ENCODE measurements at regions not wholly inside any gene's neighbourhood (a gene's known extent, or its start where the extent isn't known, plus 50 kb on each side); places are given as distances from the start of the nearest gene placed in this dataset.

DNA sequence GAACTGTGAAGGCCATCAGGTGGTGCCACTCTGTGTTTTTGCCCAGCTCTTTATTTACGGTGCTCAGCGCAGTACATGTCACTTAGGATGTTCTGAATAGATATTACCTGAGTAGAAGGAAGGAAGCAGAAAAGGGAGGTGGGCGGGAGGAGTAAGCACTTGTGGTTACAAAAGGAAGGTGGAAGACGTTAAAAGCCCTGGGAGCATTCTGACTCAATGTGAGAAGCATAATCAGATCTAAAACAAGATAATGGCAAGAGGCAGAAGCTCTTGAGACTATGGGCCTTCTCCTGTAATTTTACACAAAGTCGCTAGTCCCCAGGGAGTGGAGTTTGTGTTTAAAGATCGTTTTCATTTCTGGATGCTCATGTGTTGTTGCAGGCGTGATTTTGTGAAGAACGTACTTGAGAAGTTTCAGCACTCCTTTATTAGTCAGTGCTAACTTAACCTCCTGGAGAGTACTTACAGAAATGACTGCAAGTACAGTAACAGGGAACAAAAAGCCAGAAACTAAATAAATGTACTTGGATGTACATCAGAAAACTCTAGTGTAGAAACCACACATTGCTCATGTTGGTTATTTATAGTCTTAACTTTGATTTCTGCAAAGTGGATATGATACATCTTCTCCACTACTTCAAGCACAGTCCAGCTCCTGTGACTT lies 1523.5 kb downstream of the AACS start:
- ChIA-PET CTCF (no interaction called here), POLR2A (interaction anchor here (0.7 kb wide), 1 partner anchor 107 kb away, joined by 3 read pairs; no protein-coding TSS in a partner anchor)
- no peaks in the 10 kb centered on the region for H3K9me3 Mint-ChIP-seq (ENCODE audit: unreplicated experiment)
- peaks cover 7% of the 10 kb centered on the region for H3K4me1 Mint-ChIP-seq (ENCODE audit: insufficient read depth, unreplicated experiment)
- H3K4me3 Mint-ChIP-seq (ENCODE audit: unreplicated experiment) = no peak overlapping the region
- DNase-seq (ENCODE audit: unreplicated experiment) = no peak
- H3K27ac Mint-ChIP-seq (ENCODE audit: low read depth, unreplicated experiment) = no peak overlapping the region
- intact Hi-C loops (cut with micrococcal nuclease) = no loop called here
- no peaks in the 10 kb centered on the region for H3K36me3 Mint-ChIP-seq (ENCODE audit: insufficient read depth, unreplicated experiment)
- no peaks in the 10 kb centered on the region for H3K27me3 Mint-ChIP-seq (ENCODE audit: insufficient read depth, unreplicated experiment)
- BruUV-seq (replicated peaks) = no TSS peak
- TF ChIP-seq, protein P1, sequence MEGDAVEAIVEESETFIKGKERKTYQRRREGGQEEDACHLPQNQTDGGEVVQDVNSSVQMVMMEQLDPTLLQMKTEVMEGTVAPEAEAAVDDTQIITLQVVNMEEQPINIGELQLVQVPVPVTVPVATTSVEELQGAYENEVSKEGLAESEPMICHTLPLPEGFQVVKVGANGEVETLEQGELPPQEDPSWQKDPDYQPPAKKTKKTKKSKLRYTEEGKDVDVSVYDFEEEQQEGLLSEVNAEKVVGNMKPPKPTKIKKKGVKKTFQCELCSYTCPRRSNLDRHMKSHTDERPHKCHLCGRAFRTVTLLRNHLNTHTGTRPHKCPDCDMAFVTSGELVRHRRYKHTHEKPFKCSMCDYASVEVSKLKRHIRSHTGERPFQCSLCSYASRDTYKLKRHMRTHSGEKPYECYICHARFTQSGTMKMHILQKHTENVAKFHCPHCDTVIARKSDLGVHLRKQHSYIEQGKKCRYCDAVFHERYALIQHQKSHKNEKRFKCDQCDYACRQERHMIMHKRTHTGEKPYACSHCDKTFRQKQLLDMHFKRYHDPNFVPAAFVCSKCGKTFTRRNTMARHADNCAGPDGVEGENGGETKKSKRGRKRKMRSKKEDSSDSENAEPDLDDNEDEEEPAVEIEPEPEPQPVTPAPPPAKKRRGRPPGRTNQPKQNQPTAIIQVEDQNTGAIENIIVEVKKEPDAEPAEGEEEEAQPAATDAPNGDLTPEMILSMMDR (IDR thresholded peaks at IDR 0.05; ENCODE audit: unreplicated experiment) = no peak

DNA sequence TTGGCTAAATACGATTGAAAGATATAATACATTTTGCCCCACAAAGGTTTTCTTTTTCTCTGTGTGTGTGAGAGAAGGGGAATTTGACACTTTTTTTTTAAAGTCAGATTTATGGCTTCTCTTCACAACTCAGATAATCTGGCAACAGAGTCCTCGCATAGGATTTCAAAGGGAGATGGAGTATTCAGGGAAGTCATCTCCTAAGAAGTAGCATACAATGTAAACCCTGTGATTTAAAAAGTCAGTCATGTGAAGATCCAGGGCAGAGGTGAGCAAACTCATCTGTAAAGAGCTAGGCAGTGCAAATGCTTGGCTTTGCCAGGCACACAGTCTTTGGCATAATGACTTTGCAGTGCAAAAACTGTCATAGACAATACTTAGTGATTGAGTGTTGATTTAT lies 1526.3 kb downstream of the AACS start:
- H3K27ac Mint-ChIP-seq (ENCODE audit: low read depth, unreplicated experiment) = no peak overlapping the region
- H3K4me1 Mint-ChIP-seq (ENCODE audit: insufficient read depth, unreplicated experiment) = peaks cover 7% of the 10 kb centered on the region
- H3K27me3 Mint-ChIP-seq (ENCODE audit: insufficient read depth, unreplicated experiment) = no peaks in the 10 kb centered on the region
- no TSS peak for BruUV-seq (replicated peaks)
- intact Hi-C loops (cut with micrococcal nuclease) = no loop called here
- DNase-seq (ENCODE audit: unreplicated experiment) = no peak
- TF ChIP-seq, protein P1 (IDR thresholded peaks at IDR 0.05; ENCODE audit: unreplicated experiment) = no peak
- no peaks in the 10 kb centered on the region for H3K9me3 Mint-ChIP-seq (ENCODE audit: unreplicated experiment)
- POLR2A ChIA-PET = no interaction called here
- no peaks in the 10 kb centered on the region for H3K36me3 Mint-ChIP-seq (ENCODE audit: insufficient read depth, unreplicated experiment)
- CTCF ChIA-PET = no interaction called here
- H3K4me3 Mint-ChIP-seq (ENCODE audit: unreplicated experiment) = no peak overlapping the region

DNA sequence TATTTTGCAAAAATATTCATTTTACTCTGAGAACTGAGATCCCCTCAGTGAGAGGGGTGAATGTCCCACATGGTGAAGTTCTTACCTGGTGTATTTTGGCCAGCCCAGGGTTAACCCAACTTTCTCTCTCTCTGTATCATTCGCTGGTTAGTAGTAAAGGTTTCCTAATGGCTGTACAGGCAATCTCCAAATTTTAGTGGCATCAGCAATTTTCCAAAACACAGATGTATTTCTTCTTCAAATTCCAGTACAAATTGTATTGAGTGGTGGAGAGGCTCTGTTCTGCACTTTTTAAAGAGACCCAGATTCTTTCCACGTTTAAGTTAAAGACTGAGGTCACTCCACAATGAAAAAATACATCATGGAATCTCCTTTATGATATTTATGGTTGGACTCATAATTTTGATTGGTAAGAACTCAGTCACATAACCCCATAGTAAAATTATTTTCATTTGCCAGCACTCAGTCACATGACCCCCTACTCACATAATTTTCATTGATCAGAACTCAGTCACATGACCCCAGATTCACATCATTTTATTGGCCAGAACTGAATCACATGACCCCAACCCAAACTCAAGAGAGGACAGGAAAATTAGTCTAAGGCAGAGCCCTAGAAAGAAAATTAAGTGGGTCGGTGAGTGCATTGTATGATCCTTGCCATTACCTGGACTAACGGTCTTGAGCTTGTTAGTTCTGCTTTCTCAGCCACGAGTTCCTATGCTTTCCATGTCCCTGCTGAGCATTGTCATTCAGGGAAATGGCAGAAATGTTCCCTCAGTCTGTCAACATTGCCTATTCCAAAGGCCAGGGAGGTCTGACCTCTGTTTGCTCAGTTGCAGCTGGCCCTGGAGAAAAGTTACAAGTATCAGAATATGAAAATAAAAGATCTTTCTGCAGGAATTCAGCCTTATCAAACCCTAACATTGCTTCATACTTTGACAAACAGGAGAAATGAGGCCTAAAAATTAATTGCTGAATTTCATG lies 1536.2 kb downstream of the AACS start:
- TF ChIP-seq, protein P1 (IDR thresholded peaks at IDR 0.05; ENCODE audit: unreplicated experiment) = no peak
- H3K36me3 Mint-ChIP-seq (ENCODE audit: insufficient read depth, unreplicated experiment) = no peaks in the 10 kb centered on the region
- CTCF ChIA-PET = no interaction called here
- no peaks in the 10 kb centered on the region for H3K9me3 Mint-ChIP-seq (ENCODE audit: unreplicated experiment)
- no peak overlapping the region for H3K4me3 Mint-ChIP-seq (ENCODE audit: unreplicated experiment)
- H3K27me3 Mint-ChIP-seq (ENCODE audit: insufficient read depth, unreplicated experiment) = no peaks in the 10 kb centered on the region
- POLR2A ChIA-PET = interaction anchor here (1.2 kb wide), 1 partner anchor 67 kb away, joined by 3 read pairs; no protein-coding TSS in a partner anchor
- H3K27ac Mint-ChIP-seq (ENCODE audit: low read depth, unreplicated experiment) = no peak overlapping the region
- no peak for DNase-seq (ENCODE audit: unreplicated experiment)
- BruUV-seq (replicated peaks) = no TSS peak
- no peaks in the 10 kb centered on the region for H3K4me1 Mint-ChIP-seq (ENCODE audit: insufficient read depth, unreplicated experiment)
- intact Hi-C loops (cut with micrococcal nuclease) = no loop called here

DNA sequence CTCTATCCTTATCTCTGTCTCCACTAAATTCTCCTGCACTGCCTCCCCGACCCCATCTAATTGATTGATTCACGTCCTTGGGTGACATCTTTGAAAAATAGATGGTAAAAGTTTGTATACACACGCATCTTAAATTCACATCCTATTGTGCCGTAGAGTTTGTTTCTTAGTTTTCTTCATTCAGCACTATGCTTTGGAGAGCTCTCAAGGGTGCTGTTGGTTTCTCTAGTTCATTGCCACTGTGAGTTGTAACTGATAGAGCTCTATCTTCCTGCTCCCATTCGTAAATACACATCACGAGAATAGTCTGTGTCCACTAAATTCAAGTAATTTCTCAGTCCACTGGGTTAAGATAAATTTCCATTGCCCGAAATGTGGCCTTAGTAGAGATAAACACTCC lies 1537.4 kb downstream of the AACS start:
- Mint-ChIP-seq H3K27me3 (ENCODE audit: insufficient read depth, unreplicated experiment) (no peaks in the 10 kb centered on the region), H3K9me3 (ENCODE audit: unreplicated experiment) (no peaks in the 10 kb centered on the region), H3K4me3 (ENCODE audit: unreplicated experiment) (no peak overlapping the region), H3K36me3 (ENCODE audit: insufficient read depth, unreplicated experiment) (no peaks in the 10 kb centered on the region), H3K27ac (ENCODE audit: low read depth, unreplicated experiment) (no peak overlapping the region), H3K4me1 (ENCODE audit: insufficient read depth, unreplicated experiment) (no peaks in the 10 kb centered on the region)
- intact Hi-C loops (cut with micrococcal nuclease) = no loop called here
- TF ChIP-seq, protein P1 (IDR thresholded peaks at IDR 0.05; ENCODE audit: unreplicated experiment) = no peak
- DNase-seq (ENCODE audit: unreplicated experiment) = no peak
- ChIA-PET POLR2A (no interaction called here), CTCF (interaction anchor here (0.5 kb wide), 1 partner anchor 28 kb away, joined by 3 read pairs; no protein-coding TSS in a partner anchor)
- BruUV-seq (replicated peaks) = no TSS peak
